Iris pigment epithelial cell (primary cell): ENCODE measurements at regions not wholly inside any gene's neighbourhood (a gene's known extent, or its start where the extent isn't known, plus 50 kb on each side); places are given as distances from the start of the nearest gene placed in this dataset.

ENCODE experiments used
- DNase-seq: peaks from one replicate; pipeline ENCODE4 v3.0.0-alpha.2; 2011; ENCODE audit warnings: low read depth

- no peak for DNase-seq
Observed at GRCh38 chr7:15855525-15856109, 169.1 kb upstream of the MEOX2 start.

GRCh38 chr7:15854841-15855524 is 168.5 kb upstream of the MEOX2 start:
- DNase-seq = no peak

GRCh38 chr7:15853832-15854470 is 167.5 kb upstream of the MEOX2 start:
- no peak for DNase-seq

GRCh38 chr7:15851201-15851600 is 164.7 kb upstream of the MEOX2 start:
- DNase-seq = no peak

GRCh38 chr7:15848901-15849300 is 162.4 kb upstream of the MEOX2 start:
- no peak for DNase-seq

- DNase-seq = no peak
Observed at GRCh38 chr7:15848362-15848761, 161.9 kb upstream of the MEOX2 start.

GRCh38 chr7:15845868-15846267 is 159.4 kb upstream of the MEOX2 start:
- no peak for DNase-seq

- no peak for DNase-seq
Observed at GRCh38 chr7:15845461-15845860, 159.0 kb upstream of the MEOX2 start.

GRCh38 chr7:15839416-15840100 is 153.1 kb upstream of the MEOX2 start:
- no peak for DNase-seq

GRCh38 chr7:15838265-15838664 is 151.8 kb upstream of the MEOX2 start:
- DNase-seq = no peak

- no peak for DNase-seq
Observed at GRCh38 chr7:15837306-15837950, 150.9 kb upstream of the MEOX2 start.

- no peak for DNase-seq
Observed at GRCh38 chr7:15836651-15837050, 150.2 kb upstream of the MEOX2 start.

- no peak for DNase-seq
Observed at GRCh38 chr7:15836041-15836440, 149.6 kb upstream of the MEOX2 start.

GRCh38 chr7:15834446-15834845 is 148.0 kb upstream of the MEOX2 start:
- no peak for DNase-seq

- DNase-seq = no peak
Observed at GRCh38 chr7:15832996-15833395, 146.5 kb upstream of the MEOX2 start.

GRCh38 chr7:15831606-15832005 is 145.1 kb upstream of the MEOX2 start:
- no peak for DNase-seq

- DNase-seq = no peak
Observed at GRCh38 chr7:15829691-15830090, 143.2 kb upstream of the MEOX2 start.

- DNase-seq = no peak
Observed at GRCh38 chr7:15828881-15829280, 142.4 kb upstream of the MEOX2 start.

- DNase-seq = no peak
Observed at GRCh38 chr7:15821484-15822427, 135.3 kb upstream of the MEOX2 start.

- DNase-seq = no peak
Observed at GRCh38 chr7:15820319-15820718, 133.8 kb upstream of the MEOX2 start.

- DNase-seq = no peak
Observed at GRCh38 chr7:15816835-15817426, 130.4 kb upstream of the MEOX2 start.
